Femur (tissue), 1 donor: ENCODE measurements at regions not wholly inside any gene's neighbourhood (a gene's known extent, or its start where the extent isn't known, plus 50 kb on each side); places are given as distances from the start of the nearest gene placed in this dataset.
A peak's percentile ranks its signal among the peaks of the same experiment; 100 is the strongest.
"Not testable (repeated sequence)": the region's sequence is repeated elsewhere in the genome, so short reads cannot be mapped to it uniquely, and the experiment has no call there.

Experiments
- DNase-seq: peaks from one replicate; pipeline ENCODE4 v3.0.0-alpha.2; 2017

- no peak for DNase-seq
These were observed 133.1 kb downstream of the COPS8 start for GRCh38 chr2:237218756-237219155.

DNA sequence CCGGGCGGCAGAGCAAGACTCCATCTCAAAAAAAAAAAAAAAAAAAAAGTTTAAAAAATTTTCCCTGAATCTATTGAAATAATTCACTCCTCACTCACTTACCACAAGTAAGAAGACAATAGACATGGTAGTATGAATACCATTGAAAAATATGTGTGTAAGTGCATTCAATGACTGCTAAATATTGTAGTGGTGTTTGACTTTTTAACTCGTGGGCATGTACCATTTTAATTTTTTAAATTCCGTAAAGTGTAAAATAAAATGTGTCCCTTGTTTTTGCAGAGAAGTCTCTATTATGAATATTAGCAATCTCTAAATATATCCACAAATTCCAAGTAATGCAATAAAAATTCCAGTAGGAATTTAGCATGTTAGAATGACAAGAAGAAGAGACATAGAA is 134.1 kb downstream of the COPS8 start:
- no peak for DNase-seq

GRCh38 chr2:237221443-237221842 is 135.8 kb downstream of the COPS8 start:
- no peak for DNase-seq

- no peak for DNase-seq
These were observed 136.5 kb downstream of the COPS8 start for GRCh38 chr2:237222178-237222577.

- no peak for DNase-seq
These were observed 136.9 kb downstream of the COPS8 start for GRCh38 chr2:237222601-237223041.

DNA sequence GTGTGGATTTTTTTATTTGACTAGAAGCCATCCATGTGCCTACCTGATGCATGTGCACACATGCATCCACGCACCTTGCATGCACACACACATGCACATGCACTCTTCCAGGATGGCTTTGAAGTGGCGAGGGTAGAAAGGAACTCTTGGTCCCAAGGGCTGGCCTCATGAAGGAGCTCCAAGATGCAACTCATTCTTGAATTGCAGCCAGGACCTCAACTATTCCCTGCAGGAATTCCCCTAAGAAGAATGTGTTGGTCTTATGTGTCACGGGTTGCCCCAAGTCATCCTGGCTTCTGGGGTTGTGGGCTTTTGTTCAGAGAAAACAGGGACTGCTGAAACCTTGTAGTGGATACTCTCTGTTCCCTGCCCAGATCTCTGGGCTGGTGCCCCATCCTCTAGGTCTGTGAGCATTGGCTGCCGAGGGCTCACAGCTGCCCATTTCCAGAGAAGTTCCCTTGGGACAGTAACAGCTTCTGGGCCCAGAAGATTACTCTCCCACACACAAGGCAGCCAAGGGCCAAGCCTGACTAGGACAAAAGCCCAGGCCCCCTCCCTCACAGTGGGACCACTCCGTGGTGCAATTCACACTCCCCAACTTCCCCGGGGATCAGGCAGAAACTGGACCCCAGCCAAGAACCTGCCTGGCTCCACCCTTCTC is 137.6 kb downstream of the COPS8 start:
- peak; percentile 45 for DNase-seq

DNA sequence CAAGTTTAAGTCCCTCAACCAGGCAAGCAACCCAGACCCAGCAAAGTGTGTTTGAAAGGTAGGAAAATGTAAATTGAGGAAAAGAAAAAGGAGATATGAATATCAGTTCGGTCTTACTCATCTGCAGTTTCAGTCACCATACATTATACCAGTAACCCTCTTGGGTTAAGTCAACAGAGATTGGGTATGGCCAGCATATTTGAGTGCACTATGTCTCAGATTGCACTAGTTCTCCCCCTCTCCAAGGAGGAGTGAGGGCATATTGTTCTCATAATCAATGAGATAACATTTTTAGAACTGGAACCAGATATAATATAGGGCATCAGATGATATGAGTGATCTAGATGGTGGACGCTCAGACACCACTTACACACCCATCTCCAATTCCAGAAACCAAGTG is 141.5 kb downstream of the COPS8 start:
- DNase-seq = no peak

GRCh38 chr2:237227592-237228280 is 142.0 kb downstream of the COPS8 start:
- no peak for DNase-seq

DNA sequence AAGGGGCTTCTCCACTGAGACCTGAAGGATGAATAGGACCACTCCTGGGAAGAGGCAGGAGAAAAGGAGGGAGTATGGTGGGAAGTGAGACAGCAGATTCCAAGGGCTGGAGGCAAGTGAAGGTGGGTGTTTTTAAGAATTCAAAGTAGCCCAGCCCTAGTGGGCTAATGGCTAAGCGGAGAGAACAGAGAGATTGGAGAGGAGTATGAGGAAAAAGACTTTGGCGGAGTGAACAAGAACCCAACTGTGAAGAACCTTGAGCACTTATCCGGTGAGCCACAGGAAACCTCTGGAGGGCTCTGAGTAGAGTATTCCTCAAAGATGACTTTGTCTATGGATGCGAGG is 142.6 kb downstream of the COPS8 start:
- no peak for DNase-seq

DNA sequence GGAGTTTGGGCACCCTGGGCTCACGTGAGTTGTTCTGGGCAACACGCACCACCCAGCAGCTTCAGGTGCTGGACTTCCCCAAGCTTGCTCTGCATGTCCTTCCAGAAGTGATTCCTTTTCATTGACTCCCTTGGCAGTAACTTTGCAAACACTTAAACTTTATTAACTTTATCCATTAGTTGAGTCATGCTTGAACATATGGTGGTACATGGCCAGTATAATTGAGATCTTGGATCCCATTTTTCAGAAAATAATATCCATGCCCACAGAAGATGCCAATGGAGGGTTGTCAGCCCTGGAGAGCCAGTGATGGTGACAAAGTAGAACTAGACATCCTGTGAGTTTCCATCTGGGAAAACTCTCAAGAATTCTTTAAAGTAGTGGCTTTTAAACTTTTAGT is 144.2 kb downstream of the COPS8 start:
- no peak for DNase-seq

- no peak for DNase-seq
These were observed 144.7 kb downstream of the COPS8 start for GRCh38 chr2:237230355-237230754.

GRCh38 chr2:237231593-237231992 is 145.9 kb downstream of the COPS8 start:
- DNase-seq = no peak

- DNase-seq = no peak
These were observed 146.5 kb downstream of the COPS8 start for GRCh38 chr2:237232166-237232565.

- DNase-seq = no peak
These were observed 148.6 kb downstream of the COPS8 start for GRCh38 chr2:237234268-237234667.

DNA sequence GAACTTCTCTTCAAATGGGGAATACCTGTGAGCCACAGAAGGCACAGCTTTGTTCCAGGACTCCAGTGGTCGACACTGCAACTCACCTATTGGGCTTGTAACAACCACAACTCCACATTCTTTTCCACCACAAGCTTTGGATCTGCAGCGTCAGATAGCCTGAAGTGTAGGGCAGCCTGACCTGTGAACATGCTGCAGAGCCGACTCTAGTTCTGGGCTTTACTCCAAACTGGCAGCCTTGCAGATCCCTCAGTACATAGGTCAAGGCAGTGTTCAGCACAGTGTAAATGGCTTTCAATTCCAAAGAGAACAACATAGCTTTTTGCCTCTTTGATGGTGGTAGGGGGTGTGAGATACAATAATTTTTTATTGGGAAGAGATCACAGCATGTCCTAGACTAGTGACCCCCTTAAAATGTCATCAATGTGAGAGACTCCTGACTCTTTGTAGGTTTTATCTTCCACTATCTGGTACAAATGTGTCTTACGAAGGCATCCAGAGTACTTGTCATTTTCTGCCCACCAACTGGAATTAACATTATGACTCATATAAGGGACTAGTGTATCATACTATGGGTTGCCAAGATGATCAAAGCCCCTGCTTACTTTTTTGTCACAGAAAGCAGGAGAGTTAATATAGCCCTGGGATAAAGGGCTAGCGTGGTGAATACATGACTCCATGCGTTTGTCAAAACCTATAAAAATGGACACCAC is 149.8 kb downstream of the COPS8 start:
- DNase-seq = peak; percentile 45

DNA sequence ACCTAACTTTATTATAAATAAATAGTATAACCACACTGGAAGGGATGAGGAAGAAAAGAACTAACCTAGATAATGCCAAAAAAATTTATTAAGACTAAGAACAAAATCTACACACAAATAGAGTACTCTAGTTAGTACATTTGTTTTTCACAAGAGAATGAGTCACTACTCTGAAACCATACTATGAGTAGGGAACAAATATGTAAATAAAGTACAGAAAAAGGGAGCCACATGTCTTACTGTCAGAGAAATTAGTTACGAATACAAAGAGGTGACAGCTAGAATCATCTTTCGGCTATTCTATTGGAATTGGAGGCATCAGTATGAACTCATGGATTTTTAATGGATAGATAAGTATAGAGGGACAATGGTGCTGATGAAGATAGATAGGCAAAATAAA is 150.5 kb downstream of the COPS8 start:
- no peak for DNase-seq

GRCh38 chr2:237238249-237238648 is 152.6 kb downstream of the COPS8 start:
- DNase-seq = no peak

DNA sequence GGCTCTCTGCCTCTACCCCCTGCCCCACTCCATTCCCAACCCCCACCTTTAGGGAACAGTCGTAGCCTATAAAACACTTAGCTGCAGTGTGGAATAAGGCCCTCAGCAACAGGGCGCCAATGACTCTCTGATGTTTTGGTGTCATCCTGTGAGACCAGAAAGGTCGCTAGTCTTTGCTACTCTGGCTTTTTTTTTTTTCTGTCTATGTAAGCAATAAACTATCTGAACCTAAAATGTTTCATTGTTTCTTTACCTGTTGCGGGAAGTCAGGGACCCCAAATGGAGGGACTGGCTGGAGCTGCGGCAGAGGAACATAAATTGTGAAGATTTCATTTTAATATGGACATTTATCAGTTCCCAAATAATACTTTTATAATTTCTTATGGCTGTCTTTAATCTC is 154.6 kb downstream of the COPS8 start:
- no peak for DNase-seq

DNA sequence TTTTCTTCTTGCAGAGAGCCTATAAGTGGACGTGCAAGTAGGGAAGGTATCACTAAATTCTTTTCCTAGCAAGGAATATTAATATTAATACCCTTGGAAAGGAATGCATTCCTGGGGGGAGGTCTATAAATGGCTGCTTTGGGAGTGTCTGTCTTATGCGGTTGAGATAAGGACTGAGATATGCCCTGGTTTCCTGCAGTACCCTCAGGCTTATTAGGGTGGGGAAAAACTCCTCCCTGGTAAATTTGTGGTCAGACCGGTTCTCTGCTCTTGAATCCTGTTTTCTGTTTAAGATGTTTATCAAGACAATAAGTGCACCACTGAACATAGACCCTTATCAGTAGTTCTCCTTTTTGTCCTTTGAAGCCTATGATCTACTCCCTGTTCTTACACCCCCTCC is 155.2 kb downstream of the COPS8 start:
- DNase-seq = not testable (repeated sequence)

GRCh38 chr2:237242091-237242536 is 156.4 kb downstream of the COPS8 start:
- no peak for DNase-seq

DNA sequence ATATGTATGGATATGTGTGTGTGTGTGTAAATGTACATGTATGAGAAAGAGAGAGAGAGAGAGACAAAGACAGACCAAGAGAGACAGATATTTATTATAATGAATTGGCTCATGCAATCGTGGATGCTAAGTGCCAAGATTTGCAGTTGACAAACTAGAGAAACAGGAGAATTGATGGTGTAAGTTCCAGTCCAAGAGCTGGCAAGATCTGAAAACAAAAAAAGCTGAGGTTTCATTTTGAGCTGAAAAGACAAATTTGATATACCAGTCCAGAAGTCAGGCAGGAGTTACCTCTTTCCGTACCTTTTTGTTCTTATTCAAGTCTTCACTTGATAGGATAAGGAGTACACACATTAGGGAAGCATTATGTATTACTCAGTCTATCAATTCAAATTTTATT is 157.8 kb downstream of the COPS8 start:
- DNase-seq = no peak

DNA sequence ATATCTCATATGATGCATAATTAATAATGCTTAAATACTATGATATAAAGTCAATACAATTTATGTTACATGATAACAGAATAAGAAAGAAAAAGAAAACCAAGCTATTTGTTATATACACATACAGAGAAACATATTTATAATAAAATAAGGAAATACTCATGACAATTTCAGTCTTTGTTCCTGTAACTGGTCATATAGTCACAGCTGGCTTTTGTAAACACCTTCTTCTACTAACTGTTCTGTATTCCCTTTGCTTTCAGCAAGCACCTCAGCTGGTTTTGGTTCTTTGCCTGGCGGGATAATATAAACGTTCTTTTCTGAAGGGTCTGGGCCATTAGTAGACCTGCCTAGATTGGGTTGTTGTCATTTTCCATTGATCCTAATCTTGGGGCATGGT is 158.5 kb downstream of the COPS8 start:
- no peak for DNase-seq

GRCh38 chr2:237244976-237245646 is 159.4 kb downstream of the COPS8 start:
- no peak for DNase-seq

- DNase-seq = no peak
These were observed 163.4 kb downstream of the COL6A3 start for GRCh38 chr2:237250599-237250998.
